K562 (cell line): ENCODE measurements at regions not wholly inside any gene's neighbourhood (a gene's known extent, or its start where the extent isn't known, plus 50 kb on each side); places are given as distances from the start of the nearest gene placed in this dataset.

Source experiments
- ATAC-seq: fragments of 200-7000 bp; cut with Tn5 transposase; 3 replicates; pipeline ENCODE4 v1.9.1; 2020; ENCODE audit warnings: moderate library complexity
- BruUV-seq: library from RNA; stranded (reverse); fragments of 400-500 nt; replicated peaks from 2 replicates; lab custom pipeline; 2021; lab: Mats Ljungman, UMichigan
- CTCF ChIA-PET: fragments of 300-600 bp; formaldehyde crosslinking; extraction: SDS; loops from one replicate; lab custom pipeline; 2021; ENCODE audit warnings: low intra/inter-chr PET ratio; lab: Yijun Ruan, JAX
- POLR2A ChIA-PET: fragments of 300-600, 350-650 bp; sonication (Branson Sonifier 250); formaldehyde crosslinking; extraction: SDS; loops from one replicate; lab custom pipeline; 2021; ENCODE audit warnings: antibody characterized with exemption, inconsistent platforms; lab: Yijun Ruan, JAX
- DNase-seq, 4 experiments: peaks; one replicate each; pipeline versions ENCODE4 v3.0.0 to v3.0.0-alpha.2; 2011 to 2018; ENCODE audit warnings: low spot score in 3 of 4, mixed read lengths in 3 of 4; ENCODE audit errors: extremely low read depth in 1 of 4
- FAIRE-seq: peaks from 2 replicates; lab custom pipeline; 2011; peaks lifted over from hg19 to GRCh38; lab: Jason Lieb, UNC
- H2AFZ ChIP-seq: 2 replicates; pipeline ENCODE4 v1.6.0; 2011; ENCODE audit warnings: low read depth, low read length, control low read depth, inconsistent platforms
- H3K27ac ChIP-seq: fragments of 200-600 bp; 3 replicates; pipeline ENCODE4 v1.8.0; 2011; ENCODE audit warnings: low read depth, mild to moderate bottlenecking, control low read depth, inconsistent platforms, low read length, moderate library complexity, mixed read lengths; ENCODE audit errors: extremely low read depth
- H3K27me3 ChIP-seq, 2 experiments: fragments of 300-600 bp in 1 of 2; 2 replicates in 1 of 2; 3 replicates in 1 of 2; pipeline versions ENCODE4 v1.6.0 to v1.8.0; 2011; ENCODE audit warnings: inconsistent platforms in 2 of 2, low read length in 2 of 2, mild to moderate bottlenecking in 1 of 2, mixed read lengths in 1 of 2, moderate library complexity in 1 of 2; ENCODE audit not compliant: control insufficient read depth in 2 of 2, insufficient read depth in 2 of 2
- H3K36me3 ChIP-seq: fragments of 300-600 bp; 3 replicates; pipeline ENCODE4 v1.8.0; 2011; ENCODE audit warnings: mild to moderate bottlenecking, low read length, inconsistent platforms; ENCODE audit not compliant: control insufficient read depth, insufficient read depth
- H3K4me1 ChIP-seq, 2 experiments: fragments of 200-600 bp in 1 of 2; replicated peaks in 1 of 2; 2 replicates in 1 of 2; 3 replicates in 1 of 2; pipeline versions ENCODE4 v1.5.1 to v1.8.0; 2011; ENCODE audit warnings: inconsistent platforms in 2 of 2, low read length in 2 of 2, mild to moderate bottlenecking in 1 of 2, mixed read lengths in 1 of 2, moderate library complexity in 1 of 2; ENCODE audit not compliant: control insufficient read depth in 2 of 2, insufficient read depth in 2 of 2
- H3K4me2 ChIP-seq: 2 replicates; pipeline ENCODE4 v1.6.1; 2011; ENCODE audit warnings: low read length, control low read depth, inconsistent platforms, mixed read lengths; ENCODE audit not compliant: insufficient read depth
- H3K4me3 ChIP-seq: fragments of 200-600 bp; sonication (generic), shearing (Covaris generic); 2 replicates; pipeline ENCODE4 v1.5.1; 2016; ENCODE audit warnings: control low read depth, inconsistent platforms
- H3K79me2 ChIP-seq: fragments of 200-600 bp; 3 replicates; pipeline ENCODE4 v1.8.0; 2011; ENCODE audit warnings: low read length, inconsistent platforms; ENCODE audit not compliant: control insufficient read depth, insufficient read depth
- H3K9ac ChIP-seq, 2 experiments: 2 replicates each; pipeline versions ENCODE4 v1.6.0 to v1.6.1; 2011; ENCODE audit warnings: low read depth in 2 of 2, low read length in 2 of 2, control low read depth in 1 of 2, inconsistent platforms in 1 of 2, mild to moderate bottlenecking in 1 of 2, mixed read lengths in 1 of 2; ENCODE audit not compliant: insufficient read depth in 1 of 2
- H3K9me1 ChIP-seq: one replicate; pipeline ENCODE4 v1.6.0; 2011; ENCODE audit warnings: inconsistent platforms, mild to moderate bottlenecking, low read length, moderate library complexity; ENCODE audit not compliant: control insufficient read depth, insufficient read depth
- H3K9me3 ChIP-seq: replicated peaks from 2 replicates; pipeline ENCODE4 v1.5.1; 2011; ENCODE audit warnings: low read depth, low read length, inconsistent platforms; ENCODE audit not compliant: control insufficient read depth, insufficient read depth
- H4K20me1 ChIP-seq: replicated peaks from 2 replicates; pipeline ENCODE4 v1.6.1; 2011; ENCODE audit warnings: low read length, inconsistent platforms, mixed read lengths; ENCODE audit not compliant: control insufficient read depth, insufficient read depth
- BACH1 ChIP-seq: fragments of 200-800 bp; sonication (Bioruptor generic); IDR thresholded peaks from 2 replicates; pipeline ENCODE4 v1.6.1; 2016; ENCODE audit warnings: missing genetic modification characterization, missing compliant biosample characterization
- CREBBP ChIP-seq: IDR thresholded peaks from one replicate; pipeline ENCODE4 v1.6.1; 2012; ENCODE audit warnings: low read depth, mild to moderate bottlenecking, control low read depth, inconsistent platforms, low read length
- DACH1 ChIP-seq: fragments of 450-650 bp; IDR thresholded peaks from 2 replicates; pipeline ENCODE4 v1.6.1; 2018; ENCODE audit not compliant: partially characterized antibody
- DEAF1 ChIP-seq: fragments of 450-650 bp; formaldehyde crosslinking; IDR thresholded peaks from 2 replicates; pipeline ENCODE4 v1.4.0; 2020; ENCODE audit warnings: mild to moderate bottlenecking, moderate library complexity
- LEF1 ChIP-seq: fragments of 450-650 bp; IDR thresholded peaks from 2 replicates; pipeline ENCODE4 v1.6.1; 2016; ENCODE audit warnings: mild to moderate bottlenecking
- MTA2 ChIP-seq: fragments of 450-650 bp; IDR thresholded peaks from 2 replicates; pipeline ENCODE4 v1.6.1; 2016; ENCODE audit warnings: low read depth
- PML ChIP-seq: IDR thresholded peaks from 2 replicates; pipeline ENCODE4 v1.6.1; 2012; ENCODE audit warnings: low read length, inconsistent platforms
- PTTG1 ChIP-seq: fragments of 450-650 bp; IDR thresholded peaks from 2 replicates; pipeline ENCODE4 v1.6.1; 2016; ENCODE audit warnings: low read depth, mild to moderate bottlenecking, missing genetic modification characterization, missing compliant biosample characterization
- SIN3A ChIP-seq, 2 experiments: fragments of 150-350 bp in 1 of 2; IDR thresholded peaks; 2 replicates each; pipeline ENCODE4 v1.6.1; 2011 to 2016; ENCODE audit warnings: borderline replicate concordance in 2 of 2, low read depth in 2 of 2, low read length in 2 of 2, mild to moderate bottlenecking in 2 of 2, moderate library complexity in 2 of 2; ENCODE audit not compliant: control insufficient read depth in 1 of 2
- STAT5B ChIP-seq: fragments of 250-450 bp; sonication (Bioruptor Pico); IDR thresholded peaks from 2 replicates; pipeline ENCODE4 v1.8.0; 2021; ENCODE audit warnings: mild to moderate bottlenecking, inconsistent platforms
- TAF1 ChIP-seq: IDR thresholded peaks from 2 replicates; pipeline ENCODE4 v1.6.1; 2011; ENCODE audit warnings: mild to moderate bottlenecking, low read length, moderate library complexity; ENCODE audit not compliant: insufficient read depth, control insufficient read depth, severe bottlenecking; ENCODE audit errors: extremely low read depth
- TAL1 ChIP-seq: fragments of 450-650 bp; IDR thresholded peaks from 2 replicates; pipeline ENCODE4 v1.6.1; 2016; ENCODE audit warnings: mild to moderate bottlenecking
- YBX1 ChIP-seq: fragments of 450-650 bp; IDR thresholded peaks from 2 replicates; pipeline ENCODE4 v1.7.1; 2016; ENCODE audit warnings: mild to moderate bottlenecking
- ZBTB5 ChIP-seq: fragments of 450-650 bp; IDR thresholded peaks from 2 replicates; pipeline ENCODE4 v1.6.1; 2017; ENCODE audit warnings: antibody characterized with exemption
- ZFP36 ChIP-seq: fragments of 150-350 bp; IDR thresholded peaks from 2 replicates; pipeline ENCODE4 v1.6.1; 2018; ENCODE audit warnings: low read length, low read depth; ENCODE audit not compliant: partially characterized antibody
- ZNF124 ChIP-seq: sonication (generic); formaldehyde crosslinking; IDR thresholded peaks from 2 replicates; pipeline ENCODE4 v1.8.1; 2022; ENCODE audit warnings: missing genetic modification reagents
- ZNF140 ChIP-seq: fragments of 250-450 bp; sonication (Bioruptor Pico); IDR thresholded peaks from 2 replicates; pipeline ENCODE4 v1.8.0; 2021; ENCODE audit warnings: moderate library complexity, mild to moderate bottlenecking, inconsistent platforms
- ZNF347 ChIP-seq: fragments of 450-650 bp; formaldehyde crosslinking; IDR thresholded peaks from 2 replicates; pipeline ENCODE4 v1.4.0; 2020; ENCODE audit warnings: low read depth, mild to moderate bottlenecking, moderate library complexity
- ZZZ3 ChIP-seq: fragments of 450-650 bp; IDR thresholded peaks from 2 replicates; pipeline ENCODE4 v1.6.1; 2016; ENCODE audit warnings: antibody characterized with exemption, mild to moderate bottlenecking, moderate library complexity
- WGBS: fragments of 100-300 bp; shearing (Covaris generic); methylation state at CpG from one replicate; pipeline ENCODE4 v1.1.6; 2016; ENCODE audit warnings: low coverage, mixed read lengths; ENCODE audit not compliant: insufficient coverage; ENCODE audit errors: missing lambda C conversion rate; 5-methylcytosine and 5-hydroxymethylcytosine counted together
- in situ Hi-C: fragments of 300-500 bp; cut with MboI; formaldehyde crosslinking; loops from 4 replicates; pipeline ENCODE4 v1.15.0; 2018; ENCODE audit warnings: inconsistent platforms, mixed read lengths
- intact Hi-C: fragments of 100-400 bp; cut with micrococcal nuclease; formaldehyde crosslinking; loops from 2 replicates; pipeline ENCODE4 v1.14.2; 2022
- TF ChIP-seq, protein P1 (sequence below): fragments of 250-450 bp; sonication (Bioruptor Pico); IDR thresholded peaks from 2 replicates; pipeline ENCODE4 v1.8.0; 2021; ENCODE audit warnings: moderate library complexity, mild to moderate bottlenecking, inconsistent platforms

- in situ Hi-C loops, result no loop called here
- no peak overlapping the region for H3K4me3 ChIP-seq
- no peak overlapping the region for H3K27ac ChIP-seq
- BruUV-seq, result no TSS peak
- H3K9me3 ChIP-seq, result no peaks in the 10 kb centered on the region
- no peaks in the 10 kb centered on the region for H3K36me3 ChIP-seq
- H3K4me1 ChIP-seq, result no peaks in the 10 kb centered on the region
- FAIRE-seq (no peak), DNase-seq (no peak), ATAC-seq (no peak)
- ChIA-PET CTCF (no interaction called here), POLR2A (no interaction called here)
- intact Hi-C loops, result no loop called here
- no peak overlapping the region for H3K4me2 ChIP-seq
- no peaks in the 10 kb centered on the region for H4K20me1 ChIP-seq
- 0% methylated on average over 3 of the region's 3 CpGs for WGBS
- no peaks in the 10 kb centered on the region for H3K9me1 ChIP-seq
- no peaks in the 10 kb centered on the region for H3K27me3 ChIP-seq
- no peak overlapping the region for H3K9ac ChIP-seq
- TF ChIP-seq ZBTB5, result no peak
- no peak for TF ChIP-seq DACH1
- TF ChIP-seq ZNF347, result no peak
- TF ChIP-seq ZZZ3, result no peak
- no peak for TF ChIP-seq PTTG1 (tag)
- TF ChIP-seq LEF1, result no peak
- TF ChIP-seq, protein P1, sequence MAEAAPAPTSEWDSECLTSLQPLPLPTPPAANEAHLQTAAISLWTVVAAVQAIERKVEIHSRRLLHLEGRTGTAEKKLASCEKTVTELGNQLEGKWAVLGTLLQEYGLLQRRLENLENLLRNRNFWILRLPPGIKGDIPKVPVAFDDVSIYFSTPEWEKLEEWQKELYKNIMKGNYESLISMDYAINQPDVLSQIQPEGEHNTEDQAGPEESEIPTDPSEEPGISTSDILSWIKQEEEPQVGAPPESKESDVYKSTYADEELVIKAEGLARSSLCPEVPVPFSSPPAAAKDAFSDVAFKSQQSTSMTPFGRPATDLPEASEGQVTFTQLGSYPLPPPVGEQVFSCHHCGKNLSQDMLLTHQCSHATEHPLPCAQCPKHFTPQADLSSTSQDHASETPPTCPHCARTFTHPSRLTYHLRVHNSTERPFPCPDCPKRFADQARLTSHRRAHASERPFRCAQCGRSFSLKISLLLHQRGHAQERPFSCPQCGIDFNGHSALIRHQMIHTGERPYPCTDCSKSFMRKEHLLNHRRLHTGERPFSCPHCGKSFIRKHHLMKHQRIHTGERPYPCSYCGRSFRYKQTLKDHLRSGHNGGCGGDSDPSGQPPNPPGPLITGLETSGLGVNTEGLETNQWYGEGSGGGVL (CRISPR knock-in tag), result no peak
- no peak for TF ChIP-seq TAF1
- TF ChIP-seq TAL1, result no peak
- no peak for TF ChIP-seq BACH1 (tag)
- no peak for TF ChIP-seq DEAF1 (CRISPR knock-in tag)
- TF ChIP-seq SIN3A (IDR thresholded peaks at IDR 0.05; ENCODE audit: borderline replicate concordance in 2 of 2, control insufficient read depth in 1 of 2, low read depth in 2 of 2, low read length in 2 of 2), result no peak
- TF ChIP-seq CREBBP, result no peak
- no peak for TF ChIP-seq YBX1
- no peak for TF ChIP-seq ZNF124
- no peak for TF ChIP-seq ZFP36
- TF ChIP-seq ZNF140 (CRISPR knock-in tag), result no peak
- TF ChIP-seq STAT5B (CRISPR knock-in tag), result no peak
- no peak for TF ChIP-seq PML
- no peak for TF ChIP-seq MTA2
- no peaks in the 10 kb centered on the region for H3K79me2 ChIP-seq
- H2AFZ ChIP-seq, result no peak overlapping the region
Measured at GRCh38 chr6:8562125-8562524, 126.8 kb upstream of the SLC35B3 start.
